Caco-2 (cell line): ENCODE measurements at regions not wholly inside any gene's neighbourhood (a gene's known extent, or its start where the extent isn't known, plus 50 kb on each side); places are given as distances from the start of the nearest gene placed in this dataset.

Experiments
- BruUV-seq: library from RNA; stranded (reverse); fragments of 400-500 nt; replicated peaks from 2 replicates; lab custom pipeline; 2021; lab: Mats Ljungman, UMichigan
- CTCF ChIA-PET: fragments of 300-600 bp; sonication (Branson Sonifier 250); formaldehyde crosslinking; loops from one replicate; lab custom pipeline; 2022; ENCODE audit warnings: antibody characterized with exemption; lab: Charles Lee
- POLR2A ChIA-PET: fragments of 300-600 bp; sonication (Branson Sonifier 250); formaldehyde crosslinking; loops from one replicate; lab custom pipeline; 2022; ENCODE audit warnings: antibody characterized with exemption; lab: Charles Lee
- DNase-seq, 2 experiments: peaks; one replicate each; pipeline versions ENCODE4 v3.0.0 to v3.0.0-alpha.2; 2020 to 2022
- H3K27me3 ChIP-seq: replicated peaks from 2 replicates; pipeline ENCODE4 v1.6.0; 2011; ENCODE audit warnings: low read length; ENCODE audit not compliant: control insufficient read depth, insufficient read depth
- H3K36me3 ChIP-seq: 2 replicates; pipeline ENCODE4 v1.5.1; 2011; ENCODE audit warnings: low read length; ENCODE audit not compliant: control insufficient read depth, insufficient read depth
- H3K4me1 ChIP-seq: fragments of 250-450 bp; sonication (Bioruptor Pico); 2 replicates; pipeline ENCODE4 v1.5.1; 2020; ENCODE audit warnings: mild to moderate bottlenecking
- H3K4me3 ChIP-seq: 2 replicates; pipeline ENCODE4 v1.5.1; 2011; ENCODE audit warnings: low read depth, mild to moderate bottlenecking, control low read depth, low read length
- H3K9me3 ChIP-seq: fragments of 250-450 bp; sonication (Bioruptor Pico); 2 replicates; pipeline ENCODE4 v1.5.1; 2020; ENCODE audit warnings: mild to moderate bottlenecking, moderate library complexity
- H3K27ac Mint-ChIP-seq: one replicate; pipeline ENCODE4 v1.8.0; 2022; ENCODE audit warnings: mixed read lengths; ENCODE audit not compliant: unreplicated experiment
- H3K27me3 Mint-ChIP-seq: one replicate; pipeline ENCODE4 v1.8.0; 2022; ENCODE audit warnings: mixed read lengths; ENCODE audit not compliant: insufficient read depth, unreplicated experiment
- H3K36me3 Mint-ChIP-seq: one replicate; pipeline ENCODE4 v1.8.0; 2022; ENCODE audit warnings: mild to moderate bottlenecking, mixed read lengths; ENCODE audit not compliant: insufficient read depth, unreplicated experiment
- H3K4me1 Mint-ChIP-seq: one replicate; pipeline ENCODE4 v1.8.0; 2022; ENCODE audit warnings: low read depth, mixed read lengths; ENCODE audit not compliant: unreplicated experiment
- H3K4me3 Mint-ChIP-seq: one replicate; pipeline ENCODE4 v1.8.0; 2022; ENCODE audit warnings: mild to moderate bottlenecking, moderate library complexity, mixed read lengths; ENCODE audit not compliant: unreplicated experiment
- H3K9me3 Mint-ChIP-seq: one replicate; pipeline ENCODE4 v1.8.0; 2022; ENCODE audit warnings: mixed read lengths; ENCODE audit not compliant: unreplicated experiment
- intact Hi-C: fragments of 100-400 bp; cut with micrococcal nuclease; formaldehyde crosslinking; loops from one replicate; pipeline ENCODE4 v1.10.0; 2022; ENCODE audit not compliant: unreplicated experiment
- TF ChIP-seq, protein P1 (sequence below), 2 experiments: fragments of 200-600 bp in 1 of 2; IDR thresholded peaks; 1 replicate in 1 of 2; 2 replicates in 1 of 2; pipeline versions ENCODE4 v1.5.1 to v1.8.0; 2011 to 2022; ENCODE audit warnings: antibody characterized with exemption in 1 of 2, control low read depth in 1 of 2, inconsistent platforms in 1 of 2, low read depth in 1 of 2, low read length in 1 of 2, mild to moderate bottlenecking in 1 of 2, moderate library complexity in 1 of 2; ENCODE audit not compliant: insufficient read depth in 1 of 2, severe bottlenecking in 1 of 2, unreplicated experiment in 1 of 2

DNA sequence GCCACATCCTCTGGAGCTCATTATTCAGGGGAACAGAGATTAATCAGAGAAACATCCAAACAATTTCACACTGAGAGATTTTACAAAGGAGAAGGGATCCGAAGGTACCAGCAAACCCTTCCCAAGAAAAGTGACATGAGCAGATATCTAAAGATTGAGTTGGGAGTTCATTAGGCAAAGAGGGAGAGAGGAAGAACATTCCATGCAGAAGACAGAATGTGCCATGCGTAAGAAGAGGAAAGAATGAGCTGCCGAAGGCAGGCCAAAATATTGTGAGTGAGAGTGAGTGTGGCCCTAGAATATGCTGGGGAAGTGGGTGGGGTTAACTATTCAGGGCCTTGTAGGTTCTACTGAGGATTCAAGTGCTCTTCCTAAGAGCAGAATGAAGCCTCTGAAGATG is 50.0 kb upstream of the LYVE1 start:
- H3K4me3 ChIP-seq, result no peak overlapping the region
- Mint-ChIP-seq H3K4me1 (no peaks in the 10 kb centered on the region), H3K4me3 (no peak overlapping the region), H3K27ac (no peak overlapping the region), H3K36me3 (no peaks in the 10 kb centered on the region), H3K27me3 (no peaks in the 10 kb centered on the region), H3K9me3 (no peaks in the 10 kb centered on the region)
- H3K36me3 ChIP-seq, result no peaks in the 10 kb centered on the region
- no peaks in the 10 kb centered on the region for H3K27me3 ChIP-seq
- no peaks in the 10 kb centered on the region for H3K9me3 ChIP-seq
- POLR2A ChIA-PET, result interaction anchor here (0.6 kb wide), 1 partner anchor 98 kb away, joined by 3 read pairs; no protein-coding TSS in a partner anchor
- DNase-seq, result no peak
- intact Hi-C loops, result no loop called here
- no TSS peak for BruUV-seq
- TF ChIP-seq, protein P1, sequence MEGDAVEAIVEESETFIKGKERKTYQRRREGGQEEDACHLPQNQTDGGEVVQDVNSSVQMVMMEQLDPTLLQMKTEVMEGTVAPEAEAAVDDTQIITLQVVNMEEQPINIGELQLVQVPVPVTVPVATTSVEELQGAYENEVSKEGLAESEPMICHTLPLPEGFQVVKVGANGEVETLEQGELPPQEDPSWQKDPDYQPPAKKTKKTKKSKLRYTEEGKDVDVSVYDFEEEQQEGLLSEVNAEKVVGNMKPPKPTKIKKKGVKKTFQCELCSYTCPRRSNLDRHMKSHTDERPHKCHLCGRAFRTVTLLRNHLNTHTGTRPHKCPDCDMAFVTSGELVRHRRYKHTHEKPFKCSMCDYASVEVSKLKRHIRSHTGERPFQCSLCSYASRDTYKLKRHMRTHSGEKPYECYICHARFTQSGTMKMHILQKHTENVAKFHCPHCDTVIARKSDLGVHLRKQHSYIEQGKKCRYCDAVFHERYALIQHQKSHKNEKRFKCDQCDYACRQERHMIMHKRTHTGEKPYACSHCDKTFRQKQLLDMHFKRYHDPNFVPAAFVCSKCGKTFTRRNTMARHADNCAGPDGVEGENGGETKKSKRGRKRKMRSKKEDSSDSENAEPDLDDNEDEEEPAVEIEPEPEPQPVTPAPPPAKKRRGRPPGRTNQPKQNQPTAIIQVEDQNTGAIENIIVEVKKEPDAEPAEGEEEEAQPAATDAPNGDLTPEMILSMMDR (IDR thresholded peaks at IDR 0.05; ENCODE audit: insufficient read depth in 1 of 2, low read depth in 1 of 2, low read length in 1 of 2, severe bottlenecking in 1 of 2, unreplicated experiment in 1 of 2), result no peak
- no peaks in the 10 kb centered on the region for H3K4me1 ChIP-seq
- CTCF ChIA-PET, result interaction anchor here (0.6 to 1.5 kb wide), 3 partner anchors 48 to 78 kb away, joined by 4 to 6 read pairs (median 4); partner anchors contain the start of gene RNF141
